Amygdala (tissue), 56 donors: ENCODE measurements at regions not wholly inside any gene's neighbourhood (a gene's known extent, or its start where the extent isn't known, plus 50 kb on each side); places are given as distances from the start of the nearest gene placed in this dataset.
"Not testable (repeated sequence)": the region's sequence is repeated elsewhere in the genome, so short reads cannot be mapped to it uniquely, and the experiment has no call there.

Experiments
- DNase-seq, 56 donors: peaks; one replicate each; lab custom pipeline; 2025; lab: John Stamatoyannopoulos, UW

- DNase-seq = no peak
These were observed 207.5 kb upstream of the ST6GAL2 start for GRCh38 chr2:107093426-107093957.

GRCh38 chr2:107094450-107094986 is 208.6 kb upstream of the ST6GAL2 start:
- DNase-seq = no peak

- no peak for DNase-seq
These were observed 216.2 kb upstream of the ST6GAL2 start for GRCh38 chr2:107102176-107102575.

- no peak for DNase-seq
These were observed 221.4 kb upstream of the ST6GAL2 start for GRCh38 chr2:107107351-107107750.

- DNase-seq = no peak
These were observed 222.6 kb upstream of the ST6GAL2 start for GRCh38 chr2:107108556-107108955.

GRCh38 chr2:107111623-107112022 is 225.7 kb upstream of the ST6GAL2 start:
- DNase-seq = no peak

- DNase-seq = no peak
These were observed 226.6 kb upstream of the ST6GAL2 start for GRCh38 chr2:107112561-107112960.

- no peak for DNase-seq
These were observed 242.4 kb upstream of the ST6GAL2 start for GRCh38 chr2:107128381-107128780.

GRCh38 chr2:107132070-107132469 is 246.1 kb upstream of the ST6GAL2 start:
- DNase-seq = peak in 2 of 56 donors; percentile 10 to 14

GRCh38 chr2:107132746-107133145 is 246.8 kb upstream of the ST6GAL2 start:
- DNase-seq = no peak

GRCh38 chr2:107133412-107133811 is 247.4 kb upstream of the ST6GAL2 start:
- no peak for DNase-seq

- DNase-seq = peak in 1 of 56 donors; percentile 6
These were observed 250.8 kb upstream of the ST6GAL2 start for GRCh38 chr2:107136733-107137132.

- DNase-seq = no peak
These were observed 251.7 kb upstream of the ST6GAL2 start for GRCh38 chr2:107137706-107138105.

- DNase-seq = no peak
These were observed 260.2 kb upstream of the ST6GAL2 start for GRCh38 chr2:107146181-107146580.

- DNase-seq = not testable (repeated sequence)
These were observed 260.7 kb upstream of the ST6GAL2 start for GRCh38 chr2:107146645-107147044.

GRCh38 chr2:107148055-107148454 is 262.1 kb upstream of the ST6GAL2 start:
- DNase-seq = no peak

- DNase-seq = no peak
These were observed 262.5 kb upstream of the ST6GAL2 start for GRCh38 chr2:107148496-107148895.

- DNase-seq = no peak
These were observed 274.8 kb upstream of the ST6GAL2 start for GRCh38 chr2:107160640-107161239.

- no peak for DNase-seq
These were observed 282.2 kb upstream of the ST6GAL2 start for GRCh38 chr2:107168141-107168540.

- no peak for DNase-seq
These were observed 288.2 kb upstream of the ST6GAL2 start for GRCh38 chr2:107174171-107174570.

GRCh38 chr2:107182981-107183380 is 297.0 kb upstream of the ST6GAL2 start:
- no peak for DNase-seq

- no peak for DNase-seq
These were observed 301.9 kb upstream of the ST6GAL2 start for GRCh38 chr2:107187870-107188269.
